H1 (cell line): ENCODE measurements at regions not wholly inside any gene's neighbourhood (a gene's known extent, or its start where the extent isn't known, plus 50 kb on each side); places are given as distances from the start of the nearest gene placed in this dataset.

Experiments used
- CTCF ChIA-PET: fragments of 300-600 bp; sonication (Branson Sonifier 250); formaldehyde crosslinking; loops from one replicate; lab custom pipeline; 2021; ENCODE audit not compliant: partially characterized antibody; lab: Charles Lee
- POLR2A ChIA-PET: fragments of 300-600 bp; sonication (Branson Sonifier 250); formaldehyde crosslinking; loops from one replicate; lab custom pipeline; 2021; ENCODE audit warnings: inconsistent platforms; ENCODE audit not compliant: partially characterized antibody; lab: Charles Lee
- DNase-seq, 2 experiments: peaks; one replicate each; pipeline versions ENCODE4 v3.0.0 to v3.0.0-alpha.2; 2010 to 2022; ENCODE audit warnings: low spot score in 2 of 2, low read depth in 1 of 2, mixed read lengths in 1 of 2
- FAIRE-seq: peaks from 2 replicates; lab custom pipeline; 2011; peaks lifted over from hg19 to GRCh38; lab: Jason Lieb, UNC
- H2AFZ ChIP-seq: 2 replicates; pipeline ENCODE4 v1.8.1; 2012; ENCODE audit warnings: low read length, inconsistent platforms
- H2AK5ac ChIP-seq: 2 replicates; pipeline ENCODE4 v1.6.1; 2013; ENCODE audit warnings: low read depth, low read length
- H2BK120ac ChIP-seq: replicated peaks from 2 replicates; pipeline ENCODE3; 2013; ENCODE audit warnings: low read depth, low read length, inconsistent platforms
- H2BK12ac ChIP-seq: 2 replicates; pipeline ENCODE4 v1.6.1; 2013; ENCODE audit warnings: low read depth, low read length
- H2BK15ac ChIP-seq: 2 replicates; pipeline ENCODE4 v1.6.1; 2013; ENCODE audit warnings: low read length
- H2BK20ac ChIP-seq: 2 replicates; pipeline ENCODE4 v1.6.1; 2013; ENCODE audit warnings: low read length
- H2BK5ac ChIP-seq: 2 replicates; pipeline ENCODE4 v1.6.1; 2013; ENCODE audit warnings: low read depth, low read length
- H3K14ac ChIP-seq: 2 replicates; pipeline ENCODE4 v1.6.1; 2013; ENCODE audit warnings: inconsistent platforms; ENCODE audit not compliant: insufficient read length
- H3K18ac ChIP-seq: 2 replicates; pipeline ENCODE4 v1.6.1; 2013; ENCODE audit warnings: low read length; ENCODE audit errors: extremely low read depth
- H3K23ac ChIP-seq: 2 replicates; pipeline ENCODE4 v1.6.1; 2013; ENCODE audit warnings: inconsistent platforms; ENCODE audit not compliant: insufficient read length
- H3K23me2 ChIP-seq: 2 replicates; pipeline ENCODE4 v1.6.1; 2013; ENCODE audit warnings: low read depth, low read length
- H3K27ac ChIP-seq: 2 replicates; pipeline ENCODE4 v1.6.1; 2011; ENCODE audit warnings: low read depth, low read length, inconsistent platforms
- H3K27me3 ChIP-seq, 4 experiments: replicated peaks in 1 of 4; 1 replicate in 1 of 4; 2 replicates in 3 of 4; pipeline versions ENCODE4 v1.6.1 to v1.8.1; 2011 to 2013; ENCODE audit warnings: low read length in 3 of 4, mild to moderate bottlenecking in 3 of 4, inconsistent platforms in 2 of 4, mixed read lengths in 2 of 4, moderate library complexity in 1 of 4; ENCODE audit not compliant: control insufficient read depth in 3 of 4, insufficient read depth in 3 of 4; ENCODE audit errors: extremely low read depth in 1 of 4
- H3K36me3 ChIP-seq, 4 experiments: 2 replicates each; pipeline versions ENCODE4 v1.6.1 to v1.8.1; 2011 to 2013; ENCODE audit warnings: mild to moderate bottlenecking in 4 of 4, low read length in 3 of 4, moderate library complexity in 2 of 4, control low read depth in 1 of 4, inconsistent platforms in 1 of 4; ENCODE audit not compliant: insufficient read depth in 4 of 4, control insufficient read depth in 2 of 4
- H3K4ac ChIP-seq: replicated peaks from 2 replicates; pipeline ENCODE3; 2013; ENCODE audit warnings: low read length, low read depth, mixed read lengths, inconsistent platforms; ENCODE audit not compliant: insufficient read length
- H3K4me1 ChIP-seq, 4 experiments: replicated peaks in 1 of 4; 1 replicate in 1 of 4; 2 replicates in 3 of 4; pipeline versions ENCODE4 v1.6.1 to v1.8.1; 2011 to 2013; ENCODE audit warnings: low read length in 3 of 4, inconsistent platforms in 2 of 4, mixed read lengths in 1 of 4; ENCODE audit not compliant: insufficient read depth in 4 of 4, control insufficient read depth in 3 of 4
- H3K4me2 ChIP-seq, 2 experiments: 2 replicates each; pipeline versions ENCODE4 v1.6.1 to v1.8.1; 2011 to 2013; ENCODE audit warnings: low read depth in 2 of 2, low read length in 2 of 2, control low read depth in 1 of 2, inconsistent platforms in 1 of 2, mild to moderate bottlenecking in 1 of 2; ENCODE audit not compliant: insufficient read depth in 1 of 2
- H3K4me3 ChIP-seq, 4 experiments: fragments of 200-600, 300-600 bp in 1 of 4; sonication (generic), shearing (Covaris generic), sonication (Bioruptor Twin) in 1 of 4; 2 replicates each; pipeline versions ENCODE4 v1.5.1 to v1.8.1; 2011 to 2016; ENCODE audit warnings: low read length in 4 of 4, low read depth in 3 of 4, control low read depth in 2 of 4, inconsistent platforms in 2 of 4, mild to moderate bottlenecking in 2 of 4, mixed read lengths in 1 of 4, moderate library complexity in 1 of 4; ENCODE audit not compliant: insufficient read depth in 2 of 4; ENCODE audit errors: extremely low read depth in 1 of 4
- H3K56ac ChIP-seq: replicated peaks from 2 replicates; pipeline ENCODE3; 2013; ENCODE audit warnings: low read depth, mild to moderate bottlenecking, mixed read lengths, low read length, inconsistent platforms; ENCODE audit not compliant: insufficient read length
- H3K79me1 ChIP-seq: 2 replicates; pipeline ENCODE4 v1.6.1; 2013; ENCODE audit warnings: low read depth, low read length, control low read depth
- H3K79me2 ChIP-seq, 2 experiments: 2 replicates each; pipeline versions ENCODE4 v1.6.1 to v1.8.1; 2012 to 2013; ENCODE audit warnings: low read length in 2 of 2, mild to moderate bottlenecking in 2 of 2, inconsistent platforms in 1 of 2; ENCODE audit not compliant: insufficient read depth in 2 of 2, control insufficient read depth in 1 of 2
- H3K9ac ChIP-seq, 4 experiments: replicated peaks in 1 of 4; 1 replicate in 1 of 4; 2 replicates in 3 of 4; pipeline versions ENCODE4 v1.6.1 to v1.8.1; 2011 to 2013; ENCODE audit warnings: low read depth in 3 of 4, low read length in 3 of 4, control low read depth in 2 of 4, mild to moderate bottlenecking in 2 of 4, moderate library complexity in 2 of 4, inconsistent platforms in 1 of 4; ENCODE audit errors: extremely low read depth in 1 of 4
- H3K9me3 ChIP-seq, 2 experiments: 2 replicates each; pipeline versions ENCODE4 v1.6.1 to v1.8.1; 2012 to 2013; ENCODE audit warnings: mild to moderate bottlenecking in 2 of 2, moderate library complexity in 2 of 2, control low read depth in 1 of 2, inconsistent platforms in 1 of 2, low read depth in 1 of 2, low read length in 1 of 2, mixed read lengths in 1 of 2; ENCODE audit not compliant: insufficient read depth in 2 of 2
- H4K20me1 ChIP-seq, 2 experiments: replicated peaks in 1 of 2; 2 replicates each; pipeline versions ENCODE3 to v1.8.1; 2011 to 2013; ENCODE audit warnings: inconsistent platforms in 2 of 2, low read length in 2 of 2, mild to moderate bottlenecking in 1 of 2; ENCODE audit not compliant: insufficient read depth in 2 of 2, control insufficient read depth in 1 of 2
- H4K5ac ChIP-seq: 2 replicates; pipeline ENCODE4 v1.6.1; 2013; ENCODE audit warnings: low read length, low read depth, mixed read lengths, inconsistent platforms; ENCODE audit not compliant: insufficient read length
- H4K8ac ChIP-seq: 2 replicates; pipeline ENCODE4 v1.8.0; 2013; ENCODE audit warnings: mild to moderate bottlenecking, moderate library complexity, low read length, inconsistent platforms; ENCODE audit not compliant: insufficient read depth; ENCODE audit errors: extremely low read depth
- H4K91ac ChIP-seq: replicated peaks from 2 replicates; pipeline ENCODE3; 2013; ENCODE audit warnings: low read length, mixed read lengths, inconsistent platforms; ENCODE audit not compliant: insufficient read length
- BACH1 ChIP-seq: IDR thresholded peaks from 2 replicates; pipeline ENCODE4 v1.6.1; 2012; ENCODE audit warnings: low read length, improper control_type of control experiment
- BCL11A ChIP-seq, 2 experiments: IDR thresholded peaks; one replicate each; pipeline ENCODE4 v1.6.1; 2011; ENCODE audit warnings: low read depth in 2 of 2, low read length in 2 of 2, mild to moderate bottlenecking in 2 of 2
- EGR1 ChIP-seq: IDR thresholded peaks from 2 replicates; pipeline ENCODE4 v1.6.1; 2011; ENCODE audit warnings: low read depth, low read length, borderline replicate concordance
- HDAC6 ChIP-seq: IDR thresholded peaks from one replicate; pipeline ENCODE4 v1.7.1; 2012; ENCODE audit warnings: low read depth, mild to moderate bottlenecking, inconsistent platforms, low read length, moderate library complexity
- KDM4A ChIP-seq: IDR thresholded peaks from one replicate; pipeline ENCODE4 v1.7.1; 2012; ENCODE audit warnings: low read depth, mild to moderate bottlenecking, moderate library complexity, low read length, inconsistent platforms; ENCODE audit not compliant: severe bottlenecking
- POLR2A ChIP-seq, 2 experiments: IDR thresholded peaks; 1 replicate in 1 of 2; 2 replicates in 1 of 2; pipeline ENCODE4 v1.6.1; 2011; ENCODE audit warnings: low read depth in 2 of 2, low read length in 2 of 2, mild to moderate bottlenecking in 2 of 2; ENCODE audit errors: control extremely low read depth in 1 of 2
- POU5F1 ChIP-seq: IDR thresholded peaks from 2 replicates; pipeline ENCODE4 v1.6.1; 2011; ENCODE audit warnings: low read depth, mild to moderate bottlenecking, low read length, moderate library complexity
- RBBP5 ChIP-seq: IDR thresholded peaks from 2 replicates; pipeline ENCODE4 v1.7.1; 2012; ENCODE audit warnings: low read depth, mild to moderate bottlenecking, inconsistent platforms, low read length, moderate library complexity, borderline replicate concordance
- SP2 ChIP-seq: IDR thresholded peaks from 2 replicates; pipeline ENCODE4 v1.6.1; 2012; ENCODE audit warnings: mild to moderate bottlenecking, low read length, inconsistent platforms
- TCF12 ChIP-seq: IDR thresholded peaks from 2 replicates; pipeline ENCODE4 v1.6.1; 2011; ENCODE audit warnings: low read depth, mild to moderate bottlenecking, low read length
- USF2 ChIP-seq: IDR thresholded peaks from 2 replicates; pipeline ENCODE4 v1.6.1; 2011; ENCODE audit warnings: low read length, improper control_type of control experiment
- WGBS, 2 experiments: shearing (Covaris generic) in 1 of 2; methylation state at CpG; one replicate each; pipeline versions ENCODE4 v1.1.6 to v1.1.7; 2013 to 2015; ENCODE audit warnings: low lambda C conversion rate in 2 of 2, mixed read lengths in 2 of 2, inconsistent platforms in 1 of 2, low coverage in 1 of 2, missing lambda C conversion rate in 1 of 2; ENCODE audit not compliant: insufficient replicate concordance in 2 of 2, insufficient coverage in 1 of 2, insufficient read length in 1 of 2; ENCODE audit errors: extremely low coverage in 1 of 2, missing lambda C conversion rate in 1 of 2; 5-methylcytosine and 5-hydroxymethylcytosine counted together

GRCh38 chr4:117162976-117163375, 77.6 kb upstream of the TRAM1L1 start:
- no peak overlapping the region for H2BK20ac ChIP-seq
- no peak overlapping the region for H3K4me3 ChIP-seq
- H3K79me1 ChIP-seq: no peaks in the 10 kb centered on the region
- no peaks in the 10 kb centered on the region for H3K36me3 ChIP-seq
- no peak overlapping the region for H4K91ac ChIP-seq
- no peak overlapping the region for H3K27ac ChIP-seq
- no peak overlapping the region for H3K4me2 ChIP-seq
- no peak overlapping the region for H3K56ac ChIP-seq
- H3K79me2 ChIP-seq: no peaks in the 10 kb centered on the region
- CTCF ChIA-PET: interaction anchor here (0.6 kb wide), 1 partner anchor 56 kb away, joined by 3 read pairs; no protein-coding TSS in a partner anchor
- no peaks in the 10 kb centered on the region for H3K27me3 ChIP-seq
- H2BK15ac ChIP-seq: no peak overlapping the region
- no peak overlapping the region for H2AK5ac ChIP-seq
- POLR2A ChIA-PET: no interaction called here
- H3K4me1 ChIP-seq: no peaks in the 10 kb centered on the region
- H3K23ac ChIP-seq: no peak overlapping the region
- no peaks in the 10 kb centered on the region for H3K9me3 ChIP-seq
- no peak for TF ChIP-seq SP2
- no peak for TF ChIP-seq EGR1
- no peak for TF ChIP-seq USF2
- no peak for TF ChIP-seq TCF12
- no peak for TF ChIP-seq KDM4A
- TF ChIP-seq RBBP5: no peak
- TF ChIP-seq BCL11A (IDR thresholded peaks at IDR 0.05; ENCODE audit: low read depth in 2 of 2, low read length in 2 of 2): no peak
- TF ChIP-seq BACH1: no peak
- no peak for TF ChIP-seq HDAC6
- TF ChIP-seq POU5F1: no peak
- no peak for TF ChIP-seq POLR2A (IDR thresholded peaks at IDR 0.05; ENCODE audit: control extremely low read depth in 1 of 2, low read depth in 2 of 2, low read length in 2 of 2)
- no peak overlapping the region for H4K8ac ChIP-seq
- H3K9ac ChIP-seq: no peak overlapping the region
- H2AFZ ChIP-seq: no peak overlapping the region
- no peak overlapping the region for H2BK120ac ChIP-seq
- WGBS, 2 experiments: 96% methylated on average over 3 of the region's 3 CpGs; no CpG with 5 or more reads in 1 of the 2 experiments
- H2BK12ac ChIP-seq: no peak overlapping the region
- H3K23me2 ChIP-seq: no peaks in the 10 kb centered on the region; the same call in 1 of the 2 replicates
- no peaks in the 10 kb centered on the region for H4K20me1 ChIP-seq
- FAIRE-seq: no peak
- H3K14ac ChIP-seq: no peak overlapping the region
- H3K4ac ChIP-seq: no peak overlapping the region
- no peak overlapping the region for H4K5ac ChIP-seq
- no peak for DNase-seq
- H3K18ac ChIP-seq: no peak overlapping the region
- no peak overlapping the region for H2BK5ac ChIP-seq
